Prostate gland (tissue), 2 donors: ENCODE measurements at regions not wholly inside any gene's neighbourhood (a gene's known extent, or its start where the extent isn't known, plus 50 kb on each side); places are given as distances from the start of the nearest gene placed in this dataset.
"Not testable (repeated sequence)": the region's sequence is repeated elsewhere in the genome, so short reads cannot be mapped to it uniquely, and the experiment has no call there.

Experiments used
- CTCF ChIP-seq, 4 experiments: fragments of 200-600 bp in 2 of 4; fragments of 450-650 bp in 2 of 4; sonication (generic) in 2 of 4; IDR thresholded peaks; 1 replicate in 3 of 4; 2 replicates in 1 of 4; pipeline ENCODE4 v1.5.1; 2016 to 2019; ENCODE audit warnings: antibody characterized with exemption in 4 of 4, mild to moderate bottlenecking in 2 of 4, moderate library complexity in 2 of 4
- POLR2AphosphoS5 ChIP-seq: sonication (generic); formaldehyde crosslinking; IDR thresholded peaks from one replicate; pipeline ENCODE4 v1.6.1; 2017; ENCODE audit warnings: antibody characterized with exemption

- TF ChIP-seq POLR2AphosphoS5; CTCF (IDR thresholded peaks at IDR 0.05): not testable (repeated sequence)
Observed at GRCh38 chr1:29400203-29400602, 163.9 kb downstream of the PTPRU start.
